GM12864 (cell line): ENCODE measurements at regions not wholly inside any gene's neighbourhood (a gene's known extent, or its start where the extent isn't known, plus 50 kb on each side); places are given as distances from the start of the nearest gene placed in this dataset.

ENCODE experiments used
- DNase-seq: peaks from one replicate; pipeline ENCODE4 v3.0.0-alpha.2; 2011; ENCODE audit warnings: low read depth
- H3K4me3 ChIP-seq: 2 replicates; pipeline ENCODE4 v1.5.1; 2011; ENCODE audit warnings: mild to moderate bottlenecking, low read depth, low read length, control low read depth
- CTCF ChIP-seq: IDR thresholded peaks from 2 replicates; pipeline ENCODE4 v1.5.1; 2011; ENCODE audit warnings: low read depth, mild to moderate bottlenecking, moderate library complexity, low read length, control low read depth, inconsistent platforms; ENCODE audit errors: missing control alignments

GRCh38 chr1:79988401-79988800, 981.9 kb upstream of the ADGRL4 start:
- no peak overlapping the region for H3K4me3 ChIP-seq
- no peak for TF ChIP-seq CTCF
- DNase-seq: no peak

- H3K4me3 ChIP-seq: no peak overlapping the region
- DNase-seq: no peak
- TF ChIP-seq CTCF: no peak
These were observed 975.7 kb upstream of the ADGRL4 start for GRCh38 chr1:79982211-79982610.

- no peak overlapping the region for H3K4me3 ChIP-seq
- no peak for TF ChIP-seq CTCF
- no peak for DNase-seq
These were observed 975.0 kb upstream of the ADGRL4 start for GRCh38 chr1:79981481-79981880.

GRCh38 chr1:79979346-79979745, 972.8 kb upstream of the ADGRL4 start:
- DNase-seq: no peak
- no peak overlapping the region for H3K4me3 ChIP-seq
- no peak for TF ChIP-seq CTCF

GRCh38 chr1:79976287-79976686, 969.8 kb upstream of the ADGRL4 start:
- TF ChIP-seq CTCF: no peak
- no peak for DNase-seq

GRCh38 chr1:79974659-79975058, 968.1 kb upstream of the ADGRL4 start:
- no peak for TF ChIP-seq CTCF

More at GRCh38 chr1:79976287-79976686, 969.8 kb upstream of the ADGRL4 start:
- no peak overlapping the region for H3K4me3 ChIP-seq

GRCh38 chr1:79969886-79970285, 963.4 kb upstream of the ADGRL4 start:
- no peak for TF ChIP-seq CTCF
- H3K4me3 ChIP-seq: no peak overlapping the region
- no peak for DNase-seq

More at GRCh38 chr1:79974659-79975058, 968.1 kb upstream of the ADGRL4 start:
- no peak for DNase-seq
- H3K4me3 ChIP-seq: no peak overlapping the region
